ENCODE measurements at regions not wholly inside any gene's neighbourhood (a gene's known extent, or its start where the extent isn't known, plus 50 kb on each side); places are given as distances from the start of the nearest gene placed in this dataset.

DNA sequence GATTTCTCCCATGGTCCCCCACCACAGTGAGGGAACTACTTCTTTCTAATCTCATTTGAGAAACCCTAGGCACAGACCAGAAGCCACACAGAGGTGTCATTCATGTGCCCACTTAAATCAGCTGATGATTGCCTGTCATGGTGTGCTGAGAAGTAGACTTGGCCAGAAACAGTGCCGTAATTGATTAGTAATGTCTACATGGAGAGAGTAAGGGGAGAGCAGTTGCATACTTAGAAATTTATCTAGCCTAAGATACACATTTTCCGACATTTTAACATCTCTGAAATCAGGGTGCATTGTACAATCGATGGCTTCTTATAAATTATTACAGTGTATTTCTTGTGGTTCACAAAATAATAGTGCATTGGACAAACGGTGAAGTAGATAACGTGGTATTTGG, 271.8 kb downstream of the IRF8 start:
- TF ChIP-seq, protein P1, sequence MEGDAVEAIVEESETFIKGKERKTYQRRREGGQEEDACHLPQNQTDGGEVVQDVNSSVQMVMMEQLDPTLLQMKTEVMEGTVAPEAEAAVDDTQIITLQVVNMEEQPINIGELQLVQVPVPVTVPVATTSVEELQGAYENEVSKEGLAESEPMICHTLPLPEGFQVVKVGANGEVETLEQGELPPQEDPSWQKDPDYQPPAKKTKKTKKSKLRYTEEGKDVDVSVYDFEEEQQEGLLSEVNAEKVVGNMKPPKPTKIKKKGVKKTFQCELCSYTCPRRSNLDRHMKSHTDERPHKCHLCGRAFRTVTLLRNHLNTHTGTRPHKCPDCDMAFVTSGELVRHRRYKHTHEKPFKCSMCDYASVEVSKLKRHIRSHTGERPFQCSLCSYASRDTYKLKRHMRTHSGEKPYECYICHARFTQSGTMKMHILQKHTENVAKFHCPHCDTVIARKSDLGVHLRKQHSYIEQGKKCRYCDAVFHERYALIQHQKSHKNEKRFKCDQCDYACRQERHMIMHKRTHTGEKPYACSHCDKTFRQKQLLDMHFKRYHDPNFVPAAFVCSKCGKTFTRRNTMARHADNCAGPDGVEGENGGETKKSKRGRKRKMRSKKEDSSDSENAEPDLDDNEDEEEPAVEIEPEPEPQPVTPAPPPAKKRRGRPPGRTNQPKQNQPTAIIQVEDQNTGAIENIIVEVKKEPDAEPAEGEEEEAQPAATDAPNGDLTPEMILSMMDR (IDR thresholded peaks at IDR 0.05) = no peak
- no peak for TF ChIP-seq POLR2AphosphoS5 (IDR thresholded peaks at IDR 0.05; ENCODE audit: low read depth, low read length)

Data from Panc1 (cell line).